ENCODE measurements at regions not wholly inside any gene's neighbourhood (a gene's known extent, or its start where the extent isn't known, plus 50 kb on each side); places are given as distances from the start of the nearest gene placed in this dataset.

DNA sequence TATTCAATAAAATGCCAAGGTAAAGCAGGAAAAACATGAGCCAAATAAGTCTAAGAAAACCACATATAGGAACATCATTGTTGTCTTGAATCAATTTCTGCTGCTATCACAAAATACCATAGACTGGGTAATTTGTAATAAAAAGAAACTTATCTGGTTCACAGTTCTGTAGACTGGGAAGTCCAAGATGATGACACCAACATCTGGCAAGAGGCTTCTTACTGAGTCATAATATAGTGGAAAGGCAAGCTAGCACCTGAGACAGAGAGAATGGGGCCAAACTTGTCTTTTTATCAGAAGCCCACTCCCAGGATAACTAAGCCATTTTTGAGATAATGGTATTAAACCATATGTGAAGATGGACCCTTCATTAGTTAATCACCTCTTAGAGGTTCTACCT lies 975.9 kb downstream of the FLRT2 start:
- DNase-seq (ENCODE audit: low read depth) = no peak
- TF ChIP-seq CTCF (IDR thresholded peaks at IDR 0.05; ENCODE audit: low read depth, low read length, missing control alignments) = no peak

DNA sequence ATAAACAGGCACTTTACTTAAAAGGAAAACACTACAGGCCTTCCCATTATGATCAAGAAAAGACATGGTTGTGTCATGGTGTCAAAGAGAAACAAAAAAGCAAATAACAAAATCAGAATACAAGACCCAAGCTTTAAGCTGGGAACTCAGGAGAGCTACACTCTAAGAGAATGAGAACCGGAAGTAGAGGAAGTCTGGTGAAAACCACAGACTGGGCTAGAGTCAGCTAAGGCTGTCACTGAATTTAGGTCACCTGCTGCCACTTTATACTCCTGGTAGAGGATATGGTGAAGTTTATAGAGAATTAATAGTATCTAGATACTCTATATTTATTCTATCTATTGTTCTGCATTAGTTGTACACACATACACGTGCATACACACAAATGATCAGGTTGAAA lies 971.7 kb downstream of the FLRT2 start:
- no peak for TF ChIP-seq CTCF (IDR thresholded peaks at IDR 0.05; ENCODE audit: low read depth, low read length, missing control alignments)
- no peak for DNase-seq (ENCODE audit: low read depth)

More for the DNA sequence above, 975.9 kb downstream of the FLRT2 start:
- H3K4me3 ChIP-seq (ENCODE audit: low read depth, low read length) = no peak overlapping the region

DNA sequence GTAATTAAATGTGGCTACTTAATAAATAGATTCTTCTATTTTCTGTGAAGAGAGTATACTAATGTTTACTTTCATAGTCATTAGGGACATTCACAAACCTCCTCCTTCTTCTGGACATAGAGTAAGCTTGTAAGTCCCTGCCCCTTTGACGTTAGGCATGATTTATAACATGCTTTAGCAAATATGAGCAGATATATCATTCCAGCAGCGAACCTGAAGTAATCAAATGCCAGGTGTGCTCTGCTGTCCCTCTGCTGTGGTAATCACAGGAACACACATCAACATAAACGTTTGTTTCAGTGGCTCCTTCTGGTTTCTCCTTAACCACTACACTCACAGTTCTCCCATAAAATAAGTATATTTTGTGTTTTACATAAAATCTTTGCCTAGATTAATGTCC lies 961.8 kb downstream of the FLRT2 start:
- no peak for TF ChIP-seq CTCF (IDR thresholded peaks at IDR 0.05; ENCODE audit: low read depth, low read length, missing control alignments)
- no peak overlapping the region for H3K4me3 ChIP-seq (ENCODE audit: low read depth, low read length)
- DNase-seq (ENCODE audit: low read depth) = no peak

More for the DNA sequence above, 971.7 kb downstream of the FLRT2 start:
- no peak overlapping the region for H3K4me3 ChIP-seq (ENCODE audit: low read depth, low read length)

DNA sequence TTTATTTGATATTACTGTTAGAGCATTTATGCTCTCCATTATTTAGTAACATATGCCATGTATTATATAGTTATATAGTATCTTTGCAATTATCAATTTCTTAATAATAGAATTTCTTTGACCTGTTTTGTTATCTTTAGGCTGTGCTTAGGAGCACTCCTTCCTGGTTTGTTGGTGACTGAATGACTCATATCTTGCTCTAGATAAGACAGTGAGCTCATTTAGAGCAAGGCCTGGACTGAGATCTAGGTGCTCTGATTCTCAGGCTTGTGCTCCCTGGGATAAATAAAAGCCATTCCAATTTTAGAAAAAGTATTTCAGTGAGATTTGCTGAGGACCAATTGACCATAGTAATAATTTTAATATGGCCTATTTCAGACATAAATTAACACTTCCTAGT lies 951.2 kb downstream of the FLRT2 start:
- no peak for TF ChIP-seq CTCF (IDR thresholded peaks at IDR 0.05; ENCODE audit: low read depth, low read length, missing control alignments)
- DNase-seq (ENCODE audit: low read depth) = no peak

DNA sequence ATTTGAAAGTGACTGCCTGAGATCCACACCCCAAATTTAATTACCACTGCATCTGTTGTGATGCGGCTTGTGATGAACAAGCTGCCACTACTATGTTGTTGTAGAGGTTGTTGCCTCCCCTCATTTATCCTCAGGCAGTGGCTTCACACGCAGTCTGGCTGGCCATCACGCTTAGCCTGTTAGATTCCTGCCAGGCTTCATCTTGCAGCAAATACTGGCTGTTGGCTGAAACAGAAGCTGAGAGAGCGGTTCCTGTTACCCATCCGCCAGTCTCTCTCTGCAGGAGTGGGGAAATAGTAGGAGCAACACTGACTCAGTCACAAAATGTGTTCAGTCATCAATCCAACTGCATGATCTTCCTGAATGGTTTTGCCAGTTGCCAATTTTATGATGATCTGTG lies 934.4 kb downstream of the FLRT2 start:
- no peak overlapping the region for H3K4me3 ChIP-seq (ENCODE audit: low read depth, low read length)
- TF ChIP-seq CTCF (IDR thresholded peaks at IDR 0.05; ENCODE audit: low read depth, low read length, missing control alignments) = no peak
- no peak for DNase-seq (ENCODE audit: low read depth)

More for the DNA sequence above, 951.2 kb downstream of the FLRT2 start:
- H3K4me3 ChIP-seq (ENCODE audit: low read depth, low read length) = no peak overlapping the region

DNA sequence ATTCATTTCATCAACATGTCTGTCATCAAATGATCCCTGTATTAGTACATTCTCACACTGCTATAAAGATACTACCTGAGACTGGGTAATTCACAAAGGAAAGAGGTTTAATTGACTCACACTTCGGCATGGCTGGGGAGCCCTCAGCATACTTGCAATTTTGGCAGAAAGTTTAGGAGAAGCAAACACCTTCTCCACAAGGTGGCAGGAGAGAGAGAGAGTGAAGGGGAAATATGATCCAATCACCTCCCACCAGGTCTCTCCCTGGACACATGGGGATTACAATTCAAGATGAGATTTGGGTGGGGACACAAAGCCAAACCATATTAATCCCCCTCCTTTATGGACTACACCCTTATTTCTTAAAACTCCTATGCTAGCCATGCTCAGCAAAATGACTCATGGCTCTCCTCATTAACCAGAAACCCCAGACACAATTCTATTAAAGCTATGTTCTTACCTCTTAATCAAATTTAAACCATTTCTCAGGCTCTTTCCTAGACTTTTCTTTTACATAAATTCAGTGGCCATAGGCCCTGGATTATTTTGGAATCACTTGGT lies 932.3 kb downstream of the FLRT2 start:
- no peak for TF ChIP-seq CTCF (IDR thresholded peaks at IDR 0.05; ENCODE audit: low read depth, low read length, missing control alignments)
- no peak overlapping the region for H3K4me3 ChIP-seq (ENCODE audit: low read depth, low read length)
- no peak for DNase-seq (ENCODE audit: low read depth)

DNA sequence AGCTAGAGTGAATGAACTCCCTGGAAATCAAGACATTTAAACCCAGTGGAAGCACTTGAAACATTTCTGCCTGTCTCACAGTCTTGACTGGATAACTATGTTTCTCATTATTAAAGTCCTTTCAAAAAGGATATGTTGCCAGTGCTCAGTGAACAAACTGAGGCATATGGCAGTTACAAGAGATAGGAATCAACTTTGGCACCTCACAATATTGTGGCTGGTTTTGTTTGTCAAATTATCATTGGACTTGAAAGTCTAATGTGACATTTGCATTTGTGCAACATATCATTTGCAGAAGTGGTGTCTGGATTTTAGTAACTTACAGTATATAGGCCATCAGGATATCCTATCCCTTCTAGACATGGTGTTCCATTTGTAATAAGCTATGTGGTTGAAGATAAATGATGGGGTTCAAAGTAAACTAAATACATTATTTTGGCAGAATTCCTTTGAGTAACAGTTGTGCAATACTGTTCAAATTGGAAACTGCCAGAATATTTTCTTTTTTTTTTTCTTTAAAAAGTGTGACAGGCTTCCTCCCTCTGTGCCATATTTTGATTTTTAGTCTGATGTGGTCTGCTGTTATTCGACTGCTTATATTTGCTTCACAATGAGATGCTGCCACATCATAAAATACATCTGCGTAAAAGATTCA lies 927.7 kb downstream of the FLRT2 start:
- no peak for TF ChIP-seq CTCF (IDR thresholded peaks at IDR 0.05; ENCODE audit: low read depth, low read length, missing control alignments)
- H3K4me3 ChIP-seq (ENCODE audit: low read depth, low read length) = no peak overlapping the region
- no peak for DNase-seq (ENCODE audit: low read depth)
